ENCODE measurements at regions not wholly inside any gene's neighbourhood (a gene's known extent, or its start where the extent isn't known, plus 50 kb on each side); places are given as distances from the start of the nearest gene placed in this dataset.

GRCh38 chr10:26932576-26932975, 71.8 kb upstream of the ABI1 start:
- TF ChIP-seq CTCF (conservative IDR thresholded peaks at IDR 0.05; ENCODE audit: low read depth, low read length) (no peak), EZH2 (IDR thresholded peaks at IDR 0.05; ENCODE audit: low read length, unreplicated experiment) (no peak), EZH2phosphoT487 (IDR thresholded peaks at IDR 0.05; ENCODE audit: borderline replicate concordance, low read length) (no peak)

All from PC-3 (cell line).